OCI-LY7 (cell line): ENCODE measurements at regions not wholly inside any gene's neighbourhood (a gene's known extent, or its start where the extent isn't known, plus 50 kb on each side); places are given as distances from the start of the nearest gene placed in this dataset.

Experiments used
- BruUV-seq: library from RNA; stranded (reverse); fragments of 400-500 nt; replicated peaks from 2 replicates; lab custom pipeline; 2021; lab: Mats Ljungman, UMichigan
- CTCF ChIA-PET: fragments of 300-600 bp; sonication (Branson Sonifier 250); formaldehyde crosslinking; loops from one replicate; lab custom pipeline; 2022; ENCODE audit warnings: antibody characterized with exemption; ENCODE audit not compliant: unreplicated experiment; lab: Charles Lee
- POLR2A ChIA-PET: fragments of 300-600 bp; sonication (Branson Sonifier 250); formaldehyde crosslinking; loops from one replicate; lab custom pipeline; 2022; ENCODE audit warnings: antibody characterized with exemption; lab: Charles Lee
- DNase-seq: peaks from one replicate; pipeline ENCODE4 v3.0.0-alpha.2; 2015; ENCODE audit warnings: low spot score
- H2AFZ ChIP-seq: fragments of 200-600 bp; sonication (generic), shearing (Covaris generic); 2 replicates; pipeline ENCODE4 v1.6.1; 2014; ENCODE audit warnings: mild to moderate bottlenecking, antibody characterized with exemption, low read length, moderate library complexity
- H3K27ac ChIP-seq: fragments of 200-600 bp; sonication (generic); 2 replicates; pipeline ENCODE4 v1.5.1; 2014; ENCODE audit warnings: mixed run types, low read depth, mild to moderate bottlenecking, moderate library complexity, low read length, inconsistent platforms; ENCODE audit not compliant: poor library complexity, severe bottlenecking
- H3K36me3 ChIP-seq: fragments of 200-600 bp; sonication (generic); 2 replicates; pipeline ENCODE4 v1.6.1; 2014; ENCODE audit warnings: mild to moderate bottlenecking, antibody characterized with exemption, low read length, moderate library complexity, mixed read lengths; ENCODE audit not compliant: insufficient read depth
- H3K4me1 ChIP-seq: fragments of 200-600 bp; sonication (generic); 2 replicates; pipeline ENCODE4 v1.5.1; 2014; ENCODE audit warnings: mild to moderate bottlenecking, low read length; ENCODE audit not compliant: insufficient read depth, poor library complexity, severe bottlenecking
- H3K4me2 ChIP-seq: fragments of 200-600 bp; sonication (generic); 2 replicates; pipeline ENCODE4 v1.6.1; 2014; ENCODE audit warnings: mild to moderate bottlenecking, low read length
- H3K4me3 ChIP-seq: fragments of 200-600 bp; sonication (generic); 2 replicates; pipeline ENCODE4 v1.5.1; 2014; ENCODE audit warnings: mild to moderate bottlenecking, low read depth, low read length; ENCODE audit not compliant: poor library complexity, severe bottlenecking
- H3K79me2 ChIP-seq: fragments of 200-600 bp; sonication (generic); 2 replicates; pipeline ENCODE4 v1.6.1; 2016; ENCODE audit warnings: low read depth, mild to moderate bottlenecking, low read length, moderate library complexity, mixed read lengths; ENCODE audit not compliant: insufficient read depth
- H3K9me2 ChIP-seq: fragments of 200-600 bp; sonication (generic); 2 replicates; pipeline ENCODE4 v1.6.1; 2016; ENCODE audit warnings: mild to moderate bottlenecking, low read length, mixed read lengths; ENCODE audit not compliant: insufficient read depth
- H3K9me3 ChIP-seq: fragments of 200-600 bp; sonication (generic); 2 replicates; pipeline ENCODE4 v1.6.1; 2014; ENCODE audit warnings: mild to moderate bottlenecking, mixed run types, low read length, mixed read lengths
- H4K20me1 ChIP-seq: fragments of 200-600 bp; sonication (generic); 2 replicates; pipeline ENCODE4 v1.6.1; 2014; ENCODE audit warnings: mild to moderate bottlenecking, antibody characterized with exemption, low read length, moderate library complexity, mixed read lengths; ENCODE audit not compliant: insufficient read depth
- CTCF ChIP-seq: fragments of 200-600 bp; sonication (generic); conservative IDR thresholded peaks from 2 replicates; pipeline ENCODE4 v1.5.1; 2014; ENCODE audit warnings: mild to moderate bottlenecking, antibody characterized with exemption, low read length, moderate library complexity, mixed read lengths
- EZH2phosphoT487 ChIP-seq: fragments of 200-600 bp; sonication (generic); IDR thresholded peaks from 2 replicates; pipeline ENCODE4 v1.6.1; 2018; ENCODE audit warnings: low read depth, borderline replicate concordance, mild to moderate bottlenecking, mixed run types, antibody characterized with exemption, low read length, moderate library complexity, mixed read lengths
- intact Hi-C: fragments of 100-400 bp; cut with micrococcal nuclease; formaldehyde crosslinking; loops from one replicate; pipeline ENCODE4 v1.10.0; 2022; ENCODE audit not compliant: unreplicated experiment

GRCh38 chr6:145075425-145075824, 659.9 kb downstream of the EPM2A start:
- ChIA-PET CTCF (no interaction called here), POLR2A (no interaction called here)
- Histone ChIP-seq H3K4me3 (no peak overlapping the region), H3K4me1 (no peaks in the 10 kb centered on the region), H3K36me3 (no peaks in the 10 kb centered on the region), H3K9me2 (no peaks in the 10 kb centered on the region), H3K79me2 (no peaks in the 10 kb centered on the region), H2AFZ (no peak overlapping the region), H3K9me3 (no peaks in the 10 kb centered on the region), H3K4me2 (no peak overlapping the region), H3K27ac (no peak overlapping the region), H4K20me1 (no peaks in the 10 kb centered on the region)
- no TSS peak for BruUV-seq
- DNase-seq, result no peak
- TF ChIP-seq CTCF, result no peak
- TF ChIP-seq EZH2phosphoT487, result no peak
- intact Hi-C loops, result no loop called here

- ChIA-PET CTCF (no interaction called here), POLR2A (no interaction called here)
- H3K36me3 ChIP-seq, result no peaks in the 10 kb centered on the region
- no TSS peak for BruUV-seq
- no peak overlapping the region for H3K27ac ChIP-seq
- H3K9me2 ChIP-seq, result no peaks in the 10 kb centered on the region
- no peak overlapping the region for H2AFZ ChIP-seq
- TF ChIP-seq CTCF (no peak), EZH2phosphoT487 (no peak)
- no peak for DNase-seq
- no peak overlapping the region for H3K4me2 ChIP-seq
- no peaks in the 10 kb centered on the region for H3K4me1 ChIP-seq
- H3K79me2 ChIP-seq, result no peaks in the 10 kb centered on the region
- H4K20me1 ChIP-seq, result no peaks in the 10 kb centered on the region
- no peaks in the 10 kb centered on the region for H3K9me3 ChIP-seq
- intact Hi-C loops, result no loop called here
- no peak overlapping the region for H3K4me3 ChIP-seq
These were observed 659.0 kb downstream of the EPM2A start for GRCh38 chr6:145076115-145076841.

GRCh38 chr6:145077382-145077781, 657.9 kb downstream of the EPM2A start:
- Histone ChIP-seq H4K20me1 (no peaks in the 10 kb centered on the region), H3K79me2 (no peaks in the 10 kb centered on the region), H3K4me3 (no peak overlapping the region), H3K4me1 (no peaks in the 10 kb centered on the region), H3K9me2 (no peaks in the 10 kb centered on the region), H3K27ac (no peak overlapping the region), H3K9me3 (no peaks in the 10 kb centered on the region), H3K36me3 (no peaks in the 10 kb centered on the region), H2AFZ (no peak overlapping the region), H3K4me2 (no peak overlapping the region)
- POLR2A ChIA-PET, result no interaction called here
- TF ChIP-seq EZH2phosphoT487 (no peak), CTCF (no peak)
- intact Hi-C loops, result no loop called here
- no TSS peak for BruUV-seq
- DNase-seq, result no peak
- CTCF ChIA-PET, result no interaction called here
